ENCODE measurements at regions not wholly inside any gene's neighbourhood (a gene's known extent, or its start where the extent isn't known, plus 50 kb on each side); places are given as distances from the start of the nearest gene placed in this dataset.
"Not testable (repeated sequence)": the region's sequence is repeated elsewhere in the genome, so short reads cannot be mapped to it uniquely, and the experiment has no call there.

- no peaks in the 10 kb centered on the region for H3K27me3 ChIP-seq (replicated peaks; ENCODE audit: insufficient read depth)
- intact Hi-C loops (cut with DNase I), result no loop called here
- 67% methylated on average over 3 of the region's 3 CpGs for WGBS
- no peak for TF ChIP-seq POLR2AphosphoS5 (IDR thresholded peaks at IDR 0.05)
- H3K4me1 ChIP-seq (replicated peaks), result no peaks in the 10 kb centered on the region
- no peak overlapping the region for H3K4me3 ChIP-seq
- H3K27ac ChIP-seq, result no peak overlapping the region
- DNase-seq (ENCODE audit: low spot score), result no peak
- no peaks in the 10 kb centered on the region for H3K9me3 ChIP-seq
- H3K36me3 ChIP-seq, result no peaks in the 10 kb centered on the region
Measured at GRCh38 chr5:38621840-38622437, 65.5 kb upstream of the LIFR start.

- H3K27ac ChIP-seq, result no peak overlapping the region
- no peak overlapping the region for H3K4me3 ChIP-seq
- no peaks in the 10 kb centered on the region for H3K36me3 ChIP-seq
- no peaks in the 10 kb centered on the region for H3K27me3 ChIP-seq (replicated peaks; ENCODE audit: insufficient read depth)
- H3K9me3 ChIP-seq, result no peaks in the 10 kb centered on the region
- intact Hi-C loops (cut with DNase I), result no loop called here
- TF ChIP-seq POLR2A (IDR thresholded peaks at IDR 0.05), result no peak
- DNase-seq (ENCODE audit: low spot score), result no peak
- H3K4me1 ChIP-seq (replicated peaks), result no peaks in the 10 kb centered on the region
- 66% methylated on average over 3 of the region's 3 CpGs for WGBS
Measured at GRCh38 chr5:38622723-38623129, 66.3 kb upstream of the LIFR start.

- H3K9me3 ChIP-seq; H3K27ac ChIP-seq; H3K4me3 ChIP-seq; DNase-seq (ENCODE audit: low spot score); H3K27me3 ChIP-seq (replicated peaks; ENCODE audit: insufficient read depth); H3K36me3 ChIP-seq; intact Hi-C loops (cut with DNase I); H3K4me1 ChIP-seq (replicated peaks): not testable (repeated sequence)
- 98% methylated on average over 12 of the region's 12 CpGs for WGBS
Measured at GRCh38 chr5:38624541-38624940, 68.1 kb upstream of the LIFR start.

- DNase-seq (ENCODE audit: low spot score); H3K9me3 ChIP-seq; H3K27ac ChIP-seq; H3K27me3 ChIP-seq (replicated peaks; ENCODE audit: insufficient read depth); intact Hi-C loops (cut with DNase I); H3K4me1 ChIP-seq (replicated peaks); H3K36me3 ChIP-seq; H3K4me3 ChIP-seq: not testable (repeated sequence)
- WGBS, result 94% methylated on average over 24 of the region's 24 CpGs
Measured at GRCh38 chr5:38631376-38631775, 74.9 kb upstream of the LIFR start.

GRCh38 chr5:38634568-38635369, 78.3 kb upstream of the LIFR start:
- 79% methylated on average over 4 of the region's 4 CpGs for WGBS
- no peak overlapping the region for H3K4me3 ChIP-seq
- no peaks in the 10 kb centered on the region for H3K9me3 ChIP-seq
- H3K27ac ChIP-seq, result no peak overlapping the region
- TF ChIP-seq CTCF (IDR thresholded peaks at IDR 0.05) (no peak), POLR2AphosphoS5 (IDR thresholded peaks at IDR 0.05) (no peak), POLR2A (IDR thresholded peaks at IDR 0.05) (no peak)
- intact Hi-C loops (cut with DNase I), result no loop called here
- no peak for DNase-seq (ENCODE audit: low spot score)
- no peaks in the 10 kb centered on the region for H3K27me3 ChIP-seq (replicated peaks; ENCODE audit: insufficient read depth)
- no peaks in the 10 kb centered on the region for H3K4me1 ChIP-seq (replicated peaks)
- H3K36me3 ChIP-seq, result no peaks in the 10 kb centered on the region

GRCh38 chr5:38636626-38637025, 80.2 kb upstream of the LIFR start:
- Histone ChIP-seq H3K4me3 (no peak overlapping the region), H3K36me3 (no peaks in the 10 kb centered on the region), H3K4me1 (replicated peaks) (peaks cover 2% of the 10 kb centered on the region), H3K9me3 (no peaks in the 10 kb centered on the region), H3K27me3 (replicated peaks; ENCODE audit: insufficient read depth) (no peaks in the 10 kb centered on the region), H3K27ac (peak overlapping the region; percentile 35 to 71)
- TF ChIP-seq CTCF (IDR thresholded peaks at IDR 0.05) (peak in 1 of 4 experiments; percentile 7), POLR2AphosphoS5 (IDR thresholded peaks at IDR 0.05) (peak; percentile 91), POLR2A (IDR thresholded peaks at IDR 0.05) (no peak)
- intact Hi-C loops (cut with DNase I), result no loop called here
- peak; percentile 65 for DNase-seq (ENCODE audit: low spot score)
- WGBS, result 66% methylated on average over 4 of the region's 4 CpGs

- Histone ChIP-seq H3K27me3 (replicated peaks; ENCODE audit: insufficient read depth) (no peaks in the 10 kb centered on the region), H3K9me3 (no peaks in the 10 kb centered on the region), H3K4me3 (no peak overlapping the region), H3K27ac (no peak overlapping the region), H3K4me1 (replicated peaks) (peaks cover 12% of the 10 kb centered on the region), H3K36me3 (no peaks in the 10 kb centered on the region)
- intact Hi-C loops (cut with DNase I), result no loop called here
- TF ChIP-seq POLR2AphosphoS5 (IDR thresholded peaks at IDR 0.05) (no peak), POLR2A (IDR thresholded peaks at IDR 0.05) (no peak), CTCF (IDR thresholded peaks at IDR 0.05) (no peak)
- 94% methylated on average over 5 of the region's 5 CpGs for whole genome bisulfite sequencing
- no peak for DNase-seq (ENCODE audit: low spot score)
Measured at GRCh38 chr5:38638656-38639055, 82.2 kb upstream of the LIFR start.
